ENCODE measurements at regions not wholly inside any gene's neighbourhood (a gene's known extent, or its start where the extent isn't known, plus 50 kb on each side); places are given as distances from the start of the nearest gene placed in this dataset.

DNA sequence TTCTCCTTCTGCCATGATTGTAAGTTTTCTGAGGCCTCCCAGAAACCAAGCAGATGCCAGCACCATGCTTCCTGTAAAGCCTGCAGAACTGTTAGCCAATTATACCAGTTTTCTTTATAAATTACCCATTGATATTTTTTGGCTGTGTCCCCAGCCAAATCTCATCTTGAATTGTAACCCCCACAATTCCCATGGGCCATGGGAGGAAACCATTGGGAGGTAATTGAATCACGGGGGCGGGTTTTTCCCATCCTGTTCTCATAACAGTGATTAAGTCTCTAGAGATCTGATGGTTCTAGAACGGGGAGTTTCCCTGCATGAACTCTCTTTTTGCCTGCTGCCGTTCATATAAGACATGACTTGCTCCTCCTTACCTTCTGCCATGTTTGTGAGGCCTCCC is 788.5 kb downstream of the C6orf118 start:
- no peak for TF ChIP-seq POLR2AphosphoS5 (IDR thresholded peaks at IDR 0.05; ENCODE audit: borderline replicate concordance, low read depth, low read length)
- TF ChIP-seq EZH2 (IDR thresholded peaks at IDR 0.05) = no peak
